Kasumi-1 (cell line): ENCODE measurements at regions not wholly inside any gene's neighbourhood (a gene's known extent, or its start where the extent isn't known, plus 50 kb on each side); places are given as distances from the start of the nearest gene placed in this dataset.
"Not testable (repeated sequence)": the region's sequence is repeated elsewhere in the genome, so short reads cannot be mapped to it uniquely, and the experiment has no call there.

Experiments used
- DNase-seq, 2 experiments: peaks; one replicate each; lab custom pipeline; 2025; lab: John Stamatoyannopoulos, UW

- DNase-seq: no peak
Measured at GRCh38 chr3:34504366-34504765, 705.9 kb downstream of the PDCD6IP start.

- no peak for DNase-seq
Measured at GRCh38 chr3:34504775-34505174, 706.3 kb downstream of the PDCD6IP start.

GRCh38 chr3:34508732-34509131, 710.3 kb downstream of the PDCD6IP start:
- DNase-seq: peak in 1 of 2 experiments; percentile 11

- DNase-seq: no peak
Measured at GRCh38 chr3:34511891-34512290, 713.5 kb downstream of the PDCD6IP start.

- not testable (repeated sequence) for DNase-seq
Measured at GRCh38 chr3:34519008-34519407, 720.6 kb downstream of the PDCD6IP start.

DNA sequence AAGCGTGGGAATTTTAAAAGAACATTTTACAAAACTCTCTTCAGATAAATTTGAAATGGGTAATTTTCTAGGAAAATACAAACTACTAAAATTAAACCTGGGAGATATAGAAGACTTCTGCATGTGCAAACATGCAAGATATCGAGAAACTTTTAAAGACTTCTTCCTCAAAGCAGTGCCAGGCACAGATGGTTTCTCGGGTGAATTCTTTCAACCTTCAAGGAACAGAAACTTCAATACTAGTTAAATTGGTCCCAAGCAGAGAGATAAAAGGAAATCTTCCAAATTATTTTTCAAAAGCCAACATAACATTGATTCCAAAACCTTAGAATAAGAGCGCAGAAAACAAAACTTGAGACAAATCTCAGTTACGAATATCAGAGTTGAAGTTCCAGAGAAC, 732.7 kb downstream of the PDCD6IP start:
- no peak for DNase-seq

- DNase-seq: no peak
Measured at GRCh38 chr3:34533451-34533850, 735.0 kb downstream of the PDCD6IP start.

DNA sequence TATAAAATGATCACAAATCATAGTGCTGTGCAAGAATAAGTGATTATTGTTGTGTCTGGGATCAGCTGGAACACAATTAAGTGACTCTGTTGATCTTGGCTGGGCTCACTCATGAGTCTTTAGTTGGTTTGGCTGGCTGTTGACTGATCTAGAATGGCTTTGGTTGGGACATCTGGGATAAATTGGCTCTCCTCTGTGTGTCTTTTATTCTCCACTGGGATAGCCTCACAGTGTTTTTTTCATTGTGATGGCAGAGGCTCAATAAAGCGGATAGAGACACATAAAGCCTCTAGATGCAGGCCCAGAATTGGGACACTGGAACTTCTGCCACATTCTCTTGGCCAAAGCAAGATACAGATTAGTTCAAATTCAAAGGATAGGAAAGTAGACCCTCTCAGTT, 735.6 kb downstream of the PDCD6IP start:
- DNase-seq: no peak

DNA sequence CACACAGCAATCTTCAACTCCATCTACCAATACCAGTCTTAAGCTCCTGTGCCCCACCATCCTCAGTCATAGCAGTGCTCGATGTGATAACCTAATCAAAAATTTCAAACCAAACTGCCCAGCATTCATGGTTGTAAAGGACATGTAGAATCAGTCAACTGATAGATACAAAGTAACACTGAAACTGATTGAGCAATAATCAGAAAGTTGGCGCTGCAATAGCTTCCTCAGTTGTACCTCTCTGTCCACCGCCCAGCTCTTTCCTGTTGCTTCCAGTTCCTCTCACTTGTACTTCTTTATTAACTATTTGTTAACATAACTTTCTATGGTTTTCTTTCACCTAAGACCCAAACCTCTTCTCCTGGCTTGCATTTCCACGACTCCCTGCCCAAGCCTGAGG, 745.7 kb downstream of the PDCD6IP start:
- no peak for DNase-seq

DNA sequence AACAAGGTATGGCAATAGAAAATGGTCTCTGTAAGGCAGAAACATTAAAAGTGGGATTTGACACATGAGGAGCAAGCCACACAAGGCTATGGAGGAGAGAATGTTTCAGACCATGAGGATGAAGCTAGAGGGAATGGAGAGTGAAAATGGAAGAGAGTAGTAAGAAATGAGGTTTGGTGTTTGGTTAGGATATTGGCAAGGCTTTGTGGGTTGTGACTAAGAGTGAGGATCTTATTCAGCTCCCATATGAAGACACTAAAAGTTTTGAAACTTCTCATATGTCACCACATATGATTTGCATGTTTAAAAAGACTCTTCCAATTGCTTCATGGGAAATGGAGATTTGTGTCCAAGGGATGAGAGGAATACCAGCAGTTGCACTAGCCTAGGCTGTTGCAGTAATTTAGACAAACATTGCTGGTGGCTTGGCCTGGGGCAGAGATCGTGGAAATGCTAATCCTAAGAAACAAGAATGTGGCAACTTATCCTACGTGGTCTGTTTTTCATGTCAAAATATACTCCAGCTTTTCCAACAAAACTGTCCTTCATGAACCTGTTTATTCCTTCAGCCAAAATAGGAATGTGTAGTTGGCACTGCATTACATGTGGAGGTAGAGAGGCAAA, 749.0 kb downstream of the PDCD6IP start:
- DNase-seq: no peak

GRCh38 chr3:34567266-34567665, 768.8 kb downstream of the PDCD6IP start:
- DNase-seq: no peak

- no peak for DNase-seq
Measured at GRCh38 chr3:34568766-34569165, 770.3 kb downstream of the PDCD6IP start.

GRCh38 chr3:34569437-34569836, 771.0 kb downstream of the PDCD6IP start:
- DNase-seq: no peak

DNA sequence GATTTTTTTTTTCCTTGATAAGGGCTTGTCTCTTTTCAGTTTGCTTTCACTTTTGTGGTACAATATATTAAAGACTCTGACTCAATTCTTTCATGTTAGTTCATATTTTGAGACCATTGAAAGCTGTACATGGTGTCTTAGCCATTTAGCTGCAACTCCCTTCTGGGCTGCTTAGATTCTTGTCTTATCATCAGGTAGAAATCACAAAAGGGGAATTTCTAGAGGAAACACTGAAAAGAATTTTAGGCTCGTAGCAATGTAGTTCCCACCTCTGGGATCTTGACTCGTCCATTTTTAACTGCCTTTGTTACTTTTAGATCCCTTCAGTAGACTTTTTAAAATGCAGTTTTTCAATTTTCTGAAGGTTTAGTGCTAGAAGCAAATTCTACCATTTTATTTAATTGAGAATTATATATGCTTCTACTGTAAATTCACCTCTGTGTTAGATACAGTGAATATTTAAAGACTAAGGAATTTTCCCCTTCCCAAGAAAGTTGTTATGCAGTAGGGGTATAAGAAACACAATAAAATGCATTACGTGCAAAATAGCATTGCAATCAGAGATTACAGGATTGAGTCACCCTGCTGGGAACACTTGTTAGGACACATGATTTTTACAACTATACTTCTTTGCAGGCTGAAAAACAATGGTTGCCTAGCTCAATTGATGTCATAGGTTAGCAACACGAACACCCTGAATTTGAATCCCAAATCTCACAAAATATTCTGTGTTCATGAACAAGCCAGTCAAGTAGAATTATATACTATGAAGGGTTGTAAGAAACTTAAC, 772.7 kb downstream of the PDCD6IP start:
- DNase-seq: no peak

DNA sequence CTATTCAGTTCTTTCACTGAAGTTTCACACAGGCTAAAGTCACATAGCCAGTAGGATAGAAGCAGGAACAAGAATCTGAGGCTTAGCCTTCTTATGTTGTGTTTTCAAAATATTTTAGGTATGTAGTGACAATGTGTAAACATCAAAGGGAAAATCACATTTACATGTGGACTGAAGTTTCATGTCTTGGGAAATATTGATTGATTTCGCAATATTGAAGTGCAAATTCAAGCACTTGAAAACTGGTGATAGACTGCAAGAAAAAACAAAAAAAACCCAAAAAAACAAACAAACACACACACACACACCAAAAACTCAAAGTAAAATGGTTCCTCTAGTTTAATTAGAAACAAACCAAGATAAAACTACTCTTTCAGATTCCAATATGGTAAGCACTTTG, 773.3 kb downstream of the PDCD6IP start:
- DNase-seq: no peak

DNA sequence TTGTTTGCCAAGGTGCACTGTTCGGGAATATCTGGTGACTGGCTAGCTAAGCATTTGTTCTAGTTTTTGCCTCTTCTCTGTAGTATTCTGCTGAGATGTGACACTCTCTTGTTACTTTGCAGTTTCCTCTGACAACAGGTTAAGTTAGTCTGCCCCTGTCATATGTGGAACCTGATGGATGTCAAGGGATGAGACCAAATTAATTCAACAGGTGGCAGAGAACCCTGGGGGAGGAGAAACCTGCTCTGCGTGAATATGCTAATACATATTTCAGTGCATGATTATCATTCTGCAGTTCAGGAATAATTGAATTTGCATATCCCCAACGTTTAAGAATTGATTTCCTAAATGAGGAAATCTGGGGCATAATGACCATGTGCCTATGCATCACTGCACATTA, 777.3 kb downstream of the PDCD6IP start:
- DNase-seq: no peak

DNA sequence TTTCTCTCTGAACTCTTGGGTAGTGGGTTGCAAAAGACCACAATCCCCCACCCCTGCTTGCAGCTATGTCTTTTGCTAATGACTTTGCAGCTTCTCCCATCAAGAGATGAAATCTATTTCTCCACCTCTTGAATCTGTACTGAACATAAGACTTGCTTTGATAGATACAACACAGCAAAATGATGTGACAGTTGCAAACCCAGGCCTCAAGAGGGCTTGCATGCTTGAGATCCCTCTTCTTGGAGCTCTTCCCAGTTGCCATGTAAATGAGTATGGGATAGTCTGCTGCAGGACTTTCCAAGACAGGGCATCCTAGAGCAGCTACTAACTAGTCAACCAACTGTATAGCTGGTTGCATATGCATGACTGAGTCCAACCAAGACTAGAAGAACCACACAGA, 783.6 kb downstream of the PDCD6IP start:
- DNase-seq: no peak

DNA sequence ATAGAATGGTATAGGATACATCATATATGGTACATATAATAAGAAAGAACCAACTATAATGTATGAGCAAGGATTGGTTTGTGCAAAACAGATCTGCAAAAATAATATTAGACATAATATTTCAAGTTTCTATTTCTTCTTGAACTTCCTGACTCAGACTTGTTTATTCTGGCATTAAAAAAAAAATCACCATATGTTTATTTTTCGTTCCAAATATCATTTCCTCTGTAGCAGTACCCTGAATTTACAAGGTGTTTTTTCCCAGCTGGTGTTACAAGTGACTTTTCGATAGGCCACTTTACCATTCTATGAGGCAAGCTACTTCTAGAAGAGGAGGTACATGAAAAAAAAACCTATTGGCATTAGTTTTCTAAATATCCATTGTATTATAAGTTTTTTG, 785.0 kb downstream of the PDCD6IP start:
- no peak for DNase-seq

DNA sequence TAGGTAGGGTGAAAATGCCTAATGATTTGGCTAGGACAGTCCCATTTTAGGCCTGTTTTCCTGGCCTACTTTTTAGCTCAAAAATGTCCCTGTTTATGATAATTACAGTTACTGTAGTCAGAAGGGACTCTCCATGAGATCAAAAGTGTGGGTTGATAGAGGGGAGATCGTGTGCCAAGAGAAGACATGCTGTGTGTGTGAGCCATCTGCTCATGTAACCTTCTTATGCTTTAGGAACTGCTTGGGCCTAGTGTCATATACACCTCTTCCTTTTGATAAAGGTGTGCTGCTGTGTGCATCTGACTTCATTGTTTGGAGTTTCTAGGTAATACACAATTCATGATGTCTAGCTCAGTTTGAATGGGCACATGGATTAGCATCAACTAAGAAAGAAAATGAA, 786.5 kb downstream of the PDCD6IP start:
- DNase-seq: no peak

GRCh38 chr3:34599595-34599994, 801.2 kb downstream of the PDCD6IP start:
- no peak for DNase-seq

DNA sequence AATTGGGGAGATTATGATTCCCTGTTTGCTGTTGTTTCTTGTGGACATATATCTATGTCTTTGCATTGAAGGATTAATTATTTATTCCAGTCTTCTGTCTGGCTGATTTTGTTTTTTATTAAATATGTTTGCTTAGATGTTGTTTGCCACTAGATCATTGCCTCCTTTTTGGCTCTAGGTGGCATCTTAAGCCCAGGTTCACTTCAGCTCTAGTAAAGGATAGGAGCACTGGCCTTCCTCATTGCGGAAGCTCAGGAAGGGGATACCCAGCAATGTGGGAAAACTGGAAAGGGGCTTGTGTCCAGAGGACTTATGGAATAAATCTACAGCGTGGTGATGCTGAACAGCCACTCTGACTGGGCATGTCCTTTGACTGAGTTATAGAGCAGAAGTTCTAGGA, 821.6 kb downstream of the PDCD6IP start:
- DNase-seq: no peak

- DNase-seq: no peak
Measured at GRCh38 chr3:34626699-34627098, 828.3 kb downstream of the PDCD6IP start.

GRCh38 chr3:34634939-34635338, 836.5 kb downstream of the PDCD6IP start:
- DNase-seq: no peak

DNA sequence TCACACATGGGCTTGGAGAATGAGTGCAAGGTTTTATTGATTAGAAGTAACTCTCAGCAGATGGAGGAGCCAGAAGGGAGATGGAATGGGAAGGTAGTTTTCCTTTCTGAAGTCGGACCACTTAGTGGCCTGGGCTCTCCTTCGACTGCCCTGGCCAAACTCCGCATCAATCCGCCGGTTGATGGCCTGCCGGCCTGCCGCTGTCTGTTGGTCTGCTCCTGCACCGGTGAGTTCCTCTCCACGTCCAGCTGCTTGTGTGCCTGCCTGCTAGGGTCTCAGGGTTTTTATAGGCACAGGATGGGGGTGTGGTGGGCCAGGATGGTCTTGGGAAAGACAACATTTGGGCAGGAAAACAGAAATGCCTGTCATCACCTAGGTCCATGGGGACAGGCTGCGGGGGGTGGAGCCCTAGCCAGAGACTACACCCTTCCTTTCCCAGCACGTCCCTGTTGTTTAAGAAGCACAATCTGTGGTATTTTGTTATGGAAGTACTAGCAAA, 837.0 kb downstream of the PDCD6IP start:
- no peak for DNase-seq
